H9 (cell line): ENCODE measurements at regions not wholly inside any gene's neighbourhood (a gene's known extent, or its start where the extent isn't known, plus 50 kb on each side); places are given as distances from the start of the nearest gene placed in this dataset.

Experiments used
- DNase-seq: peaks from one replicate; pipeline ENCODE4 v3.0.0-alpha.2; 2017
- H2AFZ ChIP-seq: one replicate; pipeline ENCODE4 v1.6.1; 2013; ENCODE audit warnings: mild to moderate bottlenecking, low read length, control low read depth, moderate library complexity
- H2AK5ac ChIP-seq: 2 replicates; pipeline ENCODE4 v1.6.1; 2013; ENCODE audit warnings: low read length, control low read depth, mixed read lengths; ENCODE audit not compliant: insufficient read length
- H2BK120ac ChIP-seq: one replicate; pipeline ENCODE4 v1.6.1; 2013; ENCODE audit warnings: low read depth, mild to moderate bottlenecking, low read length, control low read depth, inconsistent platforms; ENCODE audit not compliant: poor library complexity, severe bottlenecking
- H2BK12ac ChIP-seq: 2 replicates; pipeline ENCODE4 v1.6.1; 2013; ENCODE audit warnings: low read length, control low read depth, mixed read lengths, low read depth; ENCODE audit not compliant: insufficient read length
- H2BK15ac ChIP-seq: 2 replicates; pipeline ENCODE4 v1.6.1; 2013; ENCODE audit warnings: low read depth, low read length, control low read depth
- H2BK20ac ChIP-seq: one replicate; pipeline ENCODE4 v1.6.1; 2013; ENCODE audit warnings: low read depth, mild to moderate bottlenecking, low read length, control low read depth, inconsistent platforms; ENCODE audit not compliant: poor library complexity, severe bottlenecking
- H2BK5ac ChIP-seq: 2 replicates; pipeline ENCODE4 v1.6.1; 2013; ENCODE audit warnings: low read length, control low read depth, mixed read lengths; ENCODE audit not compliant: insufficient read length
- H3K14ac ChIP-seq: 2 replicates; pipeline ENCODE4 v1.6.1; 2013; ENCODE audit warnings: low read length, control low read depth; ENCODE audit not compliant: insufficient read depth
- H3K18ac ChIP-seq: 2 replicates; pipeline ENCODE4 v1.6.1; 2013; ENCODE audit warnings: low read depth, mild to moderate bottlenecking, mixed read lengths, low read length, control low read depth; ENCODE audit not compliant: insufficient read length
- H3K23ac ChIP-seq: 2 replicates; pipeline ENCODE4 v1.6.1; 2013; ENCODE audit warnings: low read length, control low read depth, mixed read lengths, low read depth; ENCODE audit not compliant: insufficient read length
- H3K23me2 ChIP-seq: 2 replicates; pipeline ENCODE4 v1.6.1; 2013; ENCODE audit warnings: low read depth, mild to moderate bottlenecking, mixed read lengths, low read length, control low read depth; ENCODE audit not compliant: insufficient read length, poor library complexity, severe bottlenecking
- H3K27ac ChIP-seq: 2 replicates; pipeline ENCODE4 v1.5.1; 2013; ENCODE audit warnings: low read length, control low read depth, mixed read lengths, low read depth; ENCODE audit not compliant: insufficient read length
- H3K27me3 ChIP-seq: 2 replicates; pipeline ENCODE4 v1.6.1; 2013; ENCODE audit warnings: low read length, control low read depth, inconsistent platforms; ENCODE audit not compliant: insufficient read depth
- H3K4ac ChIP-seq: 2 replicates; pipeline ENCODE4 v1.6.1; 2013; ENCODE audit warnings: low read depth, mild to moderate bottlenecking, control low read depth, inconsistent platforms, low read length, moderate library complexity
- H3K4me1 ChIP-seq: 2 replicates; pipeline ENCODE4 v1.6.1; 2013; ENCODE audit warnings: low read length, control low read depth, inconsistent platforms; ENCODE audit not compliant: insufficient read depth
- H3K4me2 ChIP-seq: 2 replicates; pipeline ENCODE4 v1.6.1; 2013; ENCODE audit warnings: low read length, control low read depth, mixed read lengths; ENCODE audit not compliant: insufficient read length, insufficient read depth
- H3K56ac ChIP-seq: 2 replicates; pipeline ENCODE4 v1.6.1; 2013; ENCODE audit warnings: low read depth, mild to moderate bottlenecking, mixed read lengths, low read length, control low read depth; ENCODE audit not compliant: insufficient read length
- H3K79me1 ChIP-seq: 2 replicates; pipeline ENCODE4 v1.6.1; 2013; ENCODE audit warnings: low read depth, mild to moderate bottlenecking, moderate library complexity, low read length, control low read depth, inconsistent platforms; ENCODE audit not compliant: insufficient read depth, poor library complexity, severe bottlenecking
- H3K79me2 ChIP-seq: 2 replicates; pipeline ENCODE4 v1.6.1; 2013; ENCODE audit warnings: low read length, control low read depth, inconsistent platforms; ENCODE audit not compliant: insufficient read depth
- H3K9ac ChIP-seq: 2 replicates; pipeline ENCODE4 v1.6.1; 2013; ENCODE audit warnings: low read length, control low read depth, mixed read lengths; ENCODE audit not compliant: insufficient read length; ENCODE audit errors: extremely low read depth
- H3K9me3 ChIP-seq: one replicate; pipeline ENCODE4 v1.6.1; 2013; ENCODE audit warnings: low read depth, low read length, inconsistent platforms; ENCODE audit not compliant: control insufficient read depth
- H3T11ph ChIP-seq: one replicate; pipeline ENCODE4 v1.6.1; 2013; ENCODE audit warnings: mild to moderate bottlenecking, low read length, control low read depth, inconsistent platforms
- H4K20me1 ChIP-seq: one replicate; pipeline ENCODE4 v1.6.1; 2013; ENCODE audit not compliant: control insufficient read depth, insufficient read length, insufficient read depth
- H4K5ac ChIP-seq: 2 replicates; pipeline ENCODE4 v1.6.1; 2013; ENCODE audit warnings: low read depth, mild to moderate bottlenecking, mixed read lengths, low read length, control low read depth; ENCODE audit not compliant: insufficient read length
- H4K8ac ChIP-seq: replicated peaks from 2 replicates; pipeline ENCODE4 v1.6.1; 2013; ENCODE audit warnings: low read length, control low read depth, mixed read lengths, low read depth; ENCODE audit not compliant: insufficient read length
- H4K91ac ChIP-seq: 2 replicates; pipeline ENCODE4 v1.6.1; 2013; ENCODE audit warnings: low read depth, mild to moderate bottlenecking, moderate library complexity, mixed read lengths, low read length, control low read depth; ENCODE audit not compliant: insufficient read length
- H3K27ac Mint-ChIP-seq, 3 experiments: 2 replicates in 2 of 3; 3 replicates in 1 of 3; pipeline ENCODE4 v1.8.0; 2020 to 2021; ENCODE audit warnings: mixed read lengths in 3 of 3, mild to moderate bottlenecking in 1 of 3, moderate library complexity in 1 of 3
- H3K27me3 Mint-ChIP-seq: 2 replicates; pipeline ENCODE4 v1.8.0; 2021; ENCODE audit warnings: low read depth, mild to moderate bottlenecking, moderate library complexity, mixed read lengths
- H3K36me3 Mint-ChIP-seq, 3 experiments: 2 replicates in 2 of 3; 3 replicates in 1 of 3; pipeline ENCODE4 v1.8.0; 2020 to 2021; ENCODE audit warnings: low read depth in 3 of 3, mixed read lengths in 3 of 3; ENCODE audit not compliant: insufficient read depth in 1 of 3
- H3K4me1 Mint-ChIP-seq, 2 experiments: 2 replicates each; pipeline ENCODE4 v1.8.0; 2020; ENCODE audit warnings: mixed read lengths in 2 of 2
- H3K4me3 Mint-ChIP-seq, 2 experiments: 2 replicates in 1 of 2; 3 replicates in 1 of 2; pipeline ENCODE4 v1.8.0; 2020 to 2021; ENCODE audit warnings: mild to moderate bottlenecking in 2 of 2, mixed read lengths in 2 of 2, moderate library complexity in 1 of 2
- H3K9me3 Mint-ChIP-seq, 2 experiments: 2 replicates in 1 of 2; 3 replicates in 1 of 2; pipeline ENCODE4 v1.8.0; 2020; ENCODE audit warnings: mild to moderate bottlenecking in 2 of 2, mixed read lengths in 2 of 2, moderate library complexity in 1 of 2
- CTCF ChIP-seq: fragments of 200-600 bp; sonication (generic); conservative IDR thresholded peaks from 3 replicates; pipeline ENCODE4 v1.8.0; 2021; ENCODE audit warnings: antibody characterized with exemption, mild to moderate bottlenecking
- WGBS: extraction: QIAGEN DNeasy Blood & Tissue Kit; methylation state at CpG from one replicate; pipeline ENCODE4 v1.1.7; 2013; ENCODE audit warnings: missing lambda C conversion rate, low lambda C conversion rate, mixed read lengths; ENCODE audit not compliant: insufficient read length; ENCODE audit errors: extremely low coverage; 5-methylcytosine and 5-hydroxymethylcytosine counted together

GRCh38 chr3:117751651-117752050 lies 1042.1 kb downstream of the TUSC7 start:
- H4K91ac ChIP-seq: no peak overlapping the region
- H3K56ac ChIP-seq: no peak overlapping the region
- no peak overlapping the region for H3T11ph ChIP-seq
- Mint-ChIP-seq H3K27ac (no peak overlapping the region; a peak in 1 of 7 replicates), H3K9me3 (no peaks in the 10 kb centered on the region; a peak in 1 of 5 replicates), H3K4me3 (no peak overlapping the region), H3K4me1 (peaks cover 2 to 9% of the 10 kb centered on the region in 2 experiments; a peak in 3 of 4 replicates), H3K36me3 (no peaks in the 10 kb centered on the region; a peak in 1 of 7 replicates), H3K27me3 (no peaks in the 10 kb centered on the region)
- WGBS: no CpG with 5 or more reads among the region's 4 CpGs
- H2AK5ac ChIP-seq: no peak overlapping the region
- H4K20me1 ChIP-seq: no peaks in the 10 kb centered on the region
- H3K4me1 ChIP-seq: no peaks in the 10 kb centered on the region; the same call in 1 of the 2 replicates
- H3K4me2 ChIP-seq: no peak overlapping the region
- no peak overlapping the region for H2BK120ac ChIP-seq
- no peak for TF ChIP-seq CTCF
- H3K27ac ChIP-seq: no peak overlapping the region
- no peak overlapping the region for H2BK20ac ChIP-seq
- no peak overlapping the region for H3K18ac ChIP-seq
- H2BK5ac ChIP-seq: no peak overlapping the region
- no peak overlapping the region for H2BK12ac ChIP-seq
- DNase-seq: no peak
- no peaks in the 10 kb centered on the region for H3K79me1 ChIP-seq
- no peak overlapping the region for H3K14ac ChIP-seq
- no peak overlapping the region for H3K4ac ChIP-seq
- H3K23ac ChIP-seq: no peak overlapping the region
- H2BK15ac ChIP-seq: no peak overlapping the region
- no peaks in the 10 kb centered on the region for H3K27me3 ChIP-seq
- no peaks in the 10 kb centered on the region for H3K79me2 ChIP-seq
- H3K9ac ChIP-seq: no peak overlapping the region
- no peak overlapping the region for H2AFZ ChIP-seq
- no peak overlapping the region for H4K8ac ChIP-seq
- H3K9me3 ChIP-seq: no peaks in the 10 kb centered on the region
- no peaks in the 10 kb centered on the region for H3K23me2 ChIP-seq
- no peak overlapping the region for H4K5ac ChIP-seq
